Glutamatergic neuron (in vitro differentiated cells): ENCODE measurements at regions not wholly inside any gene's neighbourhood (a gene's known extent, or its start where the extent isn't known, plus 50 kb on each side); places are given as distances from the start of the nearest gene placed in this dataset.

Experiments used
- DNase-seq: peaks from one replicate; pipeline ENCODE4 v3.0.0; 2022
- H3K27ac Mint-ChIP-seq: one replicate; pipeline ENCODE4 v1.8.0; 2020; ENCODE audit warnings: mild to moderate bottlenecking, mixed read lengths, inconsistent platforms; ENCODE audit not compliant: unreplicated experiment
- H3K27me3 Mint-ChIP-seq: one replicate; pipeline ENCODE4 v1.8.0; 2020; ENCODE audit warnings: mild to moderate bottlenecking, moderate library complexity, mixed read lengths, inconsistent platforms; ENCODE audit not compliant: unreplicated experiment
- H3K36me3 Mint-ChIP-seq: one replicate; pipeline ENCODE4 v1.8.0; 2020; ENCODE audit warnings: mild to moderate bottlenecking, mixed read lengths, inconsistent platforms; ENCODE audit not compliant: unreplicated experiment
- H3K4me1 Mint-ChIP-seq: one replicate; pipeline ENCODE4 v1.8.0; 2020; ENCODE audit warnings: mild to moderate bottlenecking, low read depth, mixed read lengths, inconsistent platforms; ENCODE audit not compliant: unreplicated experiment
- H3K4me3 Mint-ChIP-seq: one replicate; pipeline ENCODE4 v1.8.0; 2020; ENCODE audit warnings: mild to moderate bottlenecking, mixed read lengths, inconsistent platforms; ENCODE audit not compliant: unreplicated experiment
- H3K9me3 Mint-ChIP-seq: one replicate; pipeline ENCODE4 v1.8.0; 2020; ENCODE audit warnings: mild to moderate bottlenecking, moderate library complexity, mixed read lengths, inconsistent platforms; ENCODE audit not compliant: unreplicated experiment
- CTCF ChIP-seq: fragments of 200-600 bp; sonication (generic); IDR thresholded peaks from one replicate; pipeline ENCODE4 v1.5.0; 2021; ENCODE audit not compliant: partially characterized antibody, unreplicated experiment

DNA sequence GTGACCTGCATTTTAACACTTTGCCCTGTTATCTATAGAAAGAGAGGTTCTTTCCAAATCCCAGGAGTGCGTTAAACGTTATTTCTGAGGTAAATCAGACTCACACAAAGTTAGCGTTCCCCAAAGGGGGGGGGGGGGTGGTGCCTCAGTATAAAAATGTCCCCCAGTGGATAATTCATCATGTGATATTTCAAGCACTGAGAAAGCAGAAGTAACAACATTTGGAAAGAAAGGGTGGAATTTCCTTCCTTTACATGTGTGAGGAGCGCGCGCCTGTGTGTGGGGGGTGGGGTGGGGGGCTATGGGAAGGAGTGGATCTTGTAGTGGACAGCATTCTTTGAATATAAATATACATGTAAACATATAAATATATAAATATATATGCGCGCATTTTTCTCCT is 630.9 kb downstream of the NYAP2 start:
- Mint-ChIP-seq H3K4me1 (peaks cover 12% of the 10 kb centered on the region), H3K4me3 (peak overlapping the region; percentile 90), H3K9me3 (no peaks in the 10 kb centered on the region), H3K36me3 (no peaks in the 10 kb centered on the region), H3K27me3 (peaks cover 1% of the 10 kb centered on the region), H3K27ac (no peak overlapping the region)
- no peak for DNase-seq
- TF ChIP-seq CTCF: no peak

DNA sequence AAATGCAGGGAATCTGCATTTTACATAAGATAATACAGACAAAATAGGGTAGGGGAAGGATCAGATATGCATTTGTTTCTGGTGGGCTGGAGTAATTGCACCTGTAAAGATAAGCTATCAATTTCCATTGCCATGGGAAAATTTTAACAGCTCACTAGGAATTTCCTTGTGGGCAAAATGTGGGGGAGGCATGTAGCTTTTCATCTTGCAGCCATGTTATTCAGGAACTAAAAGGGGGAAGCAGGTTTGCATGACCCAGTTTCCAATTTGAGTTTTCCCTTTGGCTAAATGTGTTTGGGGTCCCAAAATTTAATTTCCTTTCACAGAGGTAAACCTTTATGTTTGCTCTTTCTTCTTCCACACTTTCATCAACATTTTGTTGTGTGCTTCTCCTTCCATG is 624.4 kb downstream of the NYAP2 start:
- no peak overlapping the region for H3K27ac Mint-ChIP-seq
- peaks cover 6% of the 10 kb centered on the region for H3K9me3 Mint-ChIP-seq
- H3K4me1 Mint-ChIP-seq: no peaks in the 10 kb centered on the region
- no peaks in the 10 kb centered on the region for H3K27me3 Mint-ChIP-seq
- no peak overlapping the region for H3K4me3 Mint-ChIP-seq
- no peak for DNase-seq
- peaks cover 5% of the 10 kb centered on the region for H3K36me3 Mint-ChIP-seq
- no peak for TF ChIP-seq CTCF

DNA sequence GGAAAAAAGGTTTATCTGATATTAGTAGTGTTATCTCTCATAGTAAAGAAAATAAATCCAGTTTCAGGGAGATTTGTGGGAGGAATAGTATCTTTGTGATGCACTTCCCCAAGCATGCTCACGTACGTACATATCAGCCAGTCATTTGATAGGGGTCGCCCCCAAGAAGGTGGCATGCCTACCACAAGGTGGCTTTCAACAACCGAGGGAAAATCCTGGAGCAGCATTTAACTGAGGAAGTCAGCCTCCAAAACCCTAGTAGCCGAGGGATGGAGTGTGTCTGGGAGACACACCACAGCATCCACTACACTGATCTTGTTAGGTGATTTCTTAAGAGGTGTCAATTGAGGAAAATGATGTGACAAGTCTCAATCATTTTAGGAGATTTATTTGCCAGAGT is 623.9 kb downstream of the NYAP2 start:
- no peak for TF ChIP-seq CTCF
- Mint-ChIP-seq H3K27ac (no peak overlapping the region), H3K9me3 (peaks cover 7% of the 10 kb centered on the region), H3K36me3 (peaks cover 8% of the 10 kb centered on the region), H3K27me3 (no peaks in the 10 kb centered on the region), H3K4me3 (no peak overlapping the region), H3K4me1 (no peaks in the 10 kb centered on the region)
- no peak for DNase-seq

- no peak for TF ChIP-seq CTCF
- no peak overlapping the region for H3K4me3 Mint-ChIP-seq
- H3K9me3 Mint-ChIP-seq: peaks cover 7% of the 10 kb centered on the region
- H3K4me1 Mint-ChIP-seq: no peaks in the 10 kb centered on the region
- no peak overlapping the region for H3K27ac Mint-ChIP-seq
- DNase-seq: no peak
- H3K27me3 Mint-ChIP-seq: no peaks in the 10 kb centered on the region
- peaks cover 8% of the 10 kb centered on the region for H3K36me3 Mint-ChIP-seq
Observed at GRCh38 chr2:226020956-226021355, 621.4 kb downstream of the NYAP2 start.

DNA sequence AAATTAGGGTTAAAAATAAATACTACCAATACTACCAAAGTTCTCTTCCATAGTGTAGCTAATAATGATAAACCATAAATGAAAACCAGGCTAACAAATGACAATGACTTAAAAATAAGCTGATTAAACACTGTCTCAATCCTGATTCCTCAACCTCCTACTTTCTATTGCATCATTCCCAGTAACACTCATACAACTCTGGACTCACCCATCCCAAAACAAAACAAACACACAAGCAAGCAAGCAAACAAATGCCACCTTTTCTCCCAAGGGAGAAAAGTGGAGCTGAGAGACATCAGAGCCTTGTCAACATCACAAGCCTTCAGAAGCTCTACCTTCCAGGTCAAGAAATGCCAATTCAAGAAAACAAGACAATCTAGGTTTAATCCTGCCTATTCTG is 620.7 kb downstream of the NYAP2 start:
- Mint-ChIP-seq H3K4me1 (no peaks in the 10 kb centered on the region), H3K27me3 (no peaks in the 10 kb centered on the region), H3K9me3 (peaks cover 7% of the 10 kb centered on the region), H3K4me3 (no peak overlapping the region), H3K36me3 (peaks cover 8% of the 10 kb centered on the region), H3K27ac (no peak overlapping the region)
- no peak for TF ChIP-seq CTCF
- DNase-seq: no peak
